Neuronal stem cell (in vitro differentiated cells): ENCODE measurements at regions not wholly inside any gene's neighbourhood (a gene's known extent, or its start where the extent isn't known, plus 50 kb on each side); places are given as distances from the start of the nearest gene placed in this dataset.
A peak's percentile ranks its signal among the peaks of the same experiment; 100 is the strongest.

ENCODE experiments used
- DNase-seq: peaks from one replicate; pipeline ENCODE4 v3.0.0-alpha.2; 2013; ENCODE audit warnings: low spot score
- H2AFZ ChIP-seq: one replicate; pipeline ENCODE4 v1.6.1; 2013; ENCODE audit warnings: mild to moderate bottlenecking, low read length, inconsistent platforms
- H2AK5ac ChIP-seq: 2 replicates; pipeline ENCODE4 v1.6.1; 2013; ENCODE audit warnings: low read depth, mild to moderate bottlenecking, inconsistent platforms, low read length, moderate library complexity, mixed read lengths
- H2BK120ac ChIP-seq: 2 replicates; pipeline ENCODE4 v1.6.1; 2013; ENCODE audit warnings: low read depth, mild to moderate bottlenecking, inconsistent platforms, low read length, moderate library complexity, mixed read lengths
- H2BK12ac ChIP-seq: one replicate; pipeline ENCODE4 v1.6.1; 2013; ENCODE audit warnings: low read length, inconsistent platforms
- H2BK15ac ChIP-seq: 2 replicates; pipeline ENCODE4 v1.6.1; 2013; ENCODE audit warnings: mild to moderate bottlenecking, low read length, inconsistent platforms, mixed read lengths
- H2BK5ac ChIP-seq: one replicate; pipeline ENCODE4 v1.6.1; 2013; ENCODE audit warnings: inconsistent platforms, mild to moderate bottlenecking, low read length, moderate library complexity
- H3K14ac ChIP-seq: one replicate; pipeline ENCODE4 v1.6.1; 2013; ENCODE audit warnings: low read length, inconsistent platforms
- H3K18ac ChIP-seq: 2 replicates; pipeline ENCODE4 v1.6.1; 2013; ENCODE audit warnings: low read length, inconsistent platforms
- H3K23ac ChIP-seq: 2 replicates; pipeline ENCODE4 v1.6.1; 2013; ENCODE audit warnings: low read depth, mild to moderate bottlenecking, mixed read lengths, low read length, inconsistent platforms; ENCODE audit not compliant: poor library complexity
- H3K27ac ChIP-seq: replicated peaks from 3 replicates; pipeline ENCODE4 v1.5.1; 2013; ENCODE audit warnings: low read length, inconsistent platforms
- H3K27me3 ChIP-seq, 3 experiments: 2 replicates each; pipeline ENCODE4 v1.6.1; 2013; ENCODE audit warnings: low read length in 3 of 3, mild to moderate bottlenecking in 2 of 3, inconsistent platforms in 1 of 3, low read depth in 1 of 3, mixed read lengths in 1 of 3, moderate library complexity in 1 of 3; ENCODE audit not compliant: control insufficient read depth in 3 of 3, insufficient read depth in 3 of 3
- H3K36me3 ChIP-seq, 2 donors: replicated peaks in 1 of 2; 2 replicates each; pipeline ENCODE4 v1.6.1; 2013; ENCODE audit warnings: low read length in 2 of 2; ENCODE audit not compliant: control insufficient read depth in 2 of 2, insufficient read depth in 2 of 2
- H3K4ac ChIP-seq: 2 replicates; pipeline ENCODE4 v1.6.1; 2013; ENCODE audit warnings: inconsistent platforms, mild to moderate bottlenecking, low read length, moderate library complexity
- H3K4me1 ChIP-seq, 2 donors: 1 replicate in 1 of 2; 2 replicates in 1 of 2; pipeline ENCODE4 v1.6.1; 2013; ENCODE audit warnings: low read length in 2 of 2, low read depth in 1 of 2; ENCODE audit not compliant: control insufficient read depth in 2 of 2, insufficient read depth in 1 of 2
- H3K4me2 ChIP-seq: one replicate; pipeline ENCODE4 v1.6.1; 2013; ENCODE audit warnings: mild to moderate bottlenecking, low read length, inconsistent platforms; ENCODE audit not compliant: insufficient read depth, poor library complexity, severe bottlenecking
- H3K4me3 ChIP-seq, 2 donors: 2 replicates each; pipeline ENCODE4 v1.5.1; 2013; ENCODE audit warnings: low read length in 2 of 2, mild to moderate bottlenecking in 2 of 2, inconsistent platforms in 1 of 2, moderate library complexity in 1 of 2
- H3K79me1 ChIP-seq: one replicate; pipeline ENCODE4 v1.6.1; 2013; ENCODE audit warnings: low read depth, mild to moderate bottlenecking, inconsistent platforms, low read length, moderate library complexity
- H3K9ac ChIP-seq: one replicate; pipeline ENCODE4 v1.6.1; 2013; ENCODE audit warnings: mild to moderate bottlenecking, low read depth, low read length, inconsistent platforms; ENCODE audit not compliant: poor library complexity
- H3K9me3 ChIP-seq, 2 donors: replicated peaks in 1 of 2; 2 replicates each; pipeline versions ENCODE3 to v1.6.1; 2013; ENCODE audit warnings: low read length in 2 of 2, mild to moderate bottlenecking in 2 of 2, inconsistent platforms in 1 of 2, low read depth in 1 of 2, mixed read lengths in 1 of 2, moderate library complexity in 1 of 2; ENCODE audit not compliant: control insufficient read depth in 2 of 2, insufficient read depth in 1 of 2
- H4K8ac ChIP-seq: one replicate; pipeline ENCODE4 v1.6.1; 2013; ENCODE audit warnings: low read depth, mild to moderate bottlenecking, inconsistent platforms, low read length, moderate library complexity
- H4K91ac ChIP-seq: one replicate; pipeline ENCODE4 v1.6.1; 2013; ENCODE audit warnings: low read length, low read depth, mild to moderate bottlenecking, inconsistent platforms; ENCODE audit not compliant: poor library complexity
- WGBS, 2 donors: extraction: QIAGEN DNeasy Blood & Tissue Kit; methylation state at CpG; one replicate each; pipeline ENCODE4 v1.1.7; 2013; ENCODE audit warnings: missing lambda C conversion rate in 2 of 2, mixed read lengths in 1 of 2; ENCODE audit not compliant: insufficient read length in 2 of 2, insufficient replicate concordance in 1 of 2; ENCODE audit errors: extremely low coverage in 2 of 2; 5-methylcytosine and 5-hydroxymethylcytosine counted together

DNA sequence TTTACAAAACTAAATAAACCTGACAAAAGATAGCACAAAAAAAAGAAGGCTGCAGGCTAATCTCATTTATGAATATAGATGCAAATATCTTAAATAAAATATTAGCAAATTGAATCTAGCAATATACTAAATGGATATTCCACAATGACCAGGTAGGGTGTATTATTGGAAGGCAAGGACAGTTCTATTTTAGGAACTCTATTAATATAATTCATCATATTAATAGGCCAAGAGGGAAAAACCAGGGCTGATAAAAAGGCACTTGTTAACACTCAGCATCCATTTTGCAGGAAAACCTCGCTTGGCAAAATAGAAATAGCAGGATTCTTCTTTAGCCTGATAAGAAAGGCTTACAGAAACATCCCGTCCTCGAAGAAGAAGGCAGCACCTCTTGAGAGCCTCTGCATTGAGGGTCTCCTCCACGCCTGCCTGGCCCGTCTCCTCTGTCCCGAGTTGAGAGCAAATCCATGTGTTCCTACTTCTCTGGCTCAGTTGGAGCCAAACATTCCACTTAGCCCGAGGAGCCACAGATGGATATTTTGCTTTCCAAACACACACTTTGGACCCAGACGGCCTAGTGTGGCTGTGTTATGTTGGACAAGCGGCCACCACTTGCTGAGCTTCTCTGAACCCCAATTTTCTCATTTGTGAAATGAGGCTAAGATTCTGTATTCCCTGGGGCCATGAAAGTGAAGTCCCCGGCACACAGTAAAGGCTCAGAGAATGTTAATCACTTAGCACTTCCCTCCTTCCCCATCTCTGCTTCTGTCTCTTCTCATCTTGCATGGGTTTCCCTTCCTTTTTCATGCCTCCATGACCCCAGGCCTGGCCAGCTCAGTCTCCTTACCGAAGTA, 181.8 kb upstream of the MVB12B start:
- no peak overlapping the region for H2BK120ac ChIP-seq
- H3K4ac ChIP-seq = no peak overlapping the region
- no peak overlapping the region for H3K4me2 ChIP-seq
- H3K23ac ChIP-seq = no peak overlapping the region
- no peak overlapping the region for H2AK5ac ChIP-seq
- no peak overlapping the region for H3K9ac ChIP-seq
- H3K36me3 ChIP-seq = no peaks in the 10 kb centered on the region
- no peaks in the 10 kb centered on the region for H3K79me1 ChIP-seq
- H3K4me1 ChIP-seq = peaks cover 0 to 5% of the 10 kb centered on the region in 2 donors
- H3K14ac ChIP-seq = no peak overlapping the region
- H3K18ac ChIP-seq = no peak overlapping the region
- H3K27me3 ChIP-seq = peaks cover 0 to 9% (median 0%) of the 10 kb centered on the region in 3 experiments
- H3K4me3 ChIP-seq = no peak overlapping the region
- no peak overlapping the region for H2AFZ ChIP-seq
- no peak overlapping the region for H3K27ac ChIP-seq
- no peak for DNase-seq
- WGBS, 2 donors = no CpG with 5 or more reads among the region's 11 CpGs
- H2BK5ac ChIP-seq = no peak overlapping the region
- H2BK15ac ChIP-seq = no peak overlapping the region
- no peak overlapping the region for H4K91ac ChIP-seq
- no peak overlapping the region for H4K8ac ChIP-seq
- no peak overlapping the region for H2BK12ac ChIP-seq
- H3K9me3 ChIP-seq = peaks cover 0 to 2% of the 10 kb centered on the region in 2 donors

DNA sequence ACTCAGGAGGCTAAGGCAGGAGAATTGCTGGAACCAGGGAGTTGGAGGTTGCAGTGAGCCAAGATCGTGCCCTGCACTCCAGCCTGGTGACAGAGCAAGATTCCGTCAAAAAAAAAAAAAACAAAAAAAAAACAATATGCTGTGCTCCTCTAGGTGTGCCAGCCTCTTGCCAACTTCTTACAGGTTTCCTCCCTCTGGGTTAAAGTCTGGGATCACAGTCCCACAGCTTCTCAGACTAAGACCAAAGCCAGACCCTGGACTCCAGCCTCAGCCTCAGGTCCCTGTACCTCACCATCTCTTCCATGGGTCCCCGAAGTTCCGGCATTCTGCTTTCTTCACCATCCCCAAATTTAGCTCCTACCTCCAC, 180.8 kb upstream of the MVB12B start:
- Histone ChIP-seq H3K9me3 (peaks cover 0 to 2% of the 10 kb centered on the region in 2 donors), H4K8ac (no peak overlapping the region), H2AK5ac (peak overlapping the region; percentile 9), H2BK120ac (no peak overlapping the region), H2BK15ac (no peak overlapping the region), H3K4ac (no peak overlapping the region), H3K79me1 (no peaks in the 10 kb centered on the region), H3K27me3 (peaks cover 0 to 9% (median 0%) of the 10 kb centered on the region in 3 experiments), H3K18ac (peak overlapping the region; percentile 57), H3K36me3 (no peaks in the 10 kb centered on the region), H3K4me1 (peaks cover 0 to 5% of the 10 kb centered on the region in 2 donors), H4K91ac (no peak overlapping the region), H3K23ac (no peak overlapping the region), H2BK12ac (no peak overlapping the region), H2AFZ (peak overlapping the region; percentile 77), H3K14ac (no peak overlapping the region), H3K4me2 (no peak overlapping the region), H3K9ac (no peak overlapping the region), H3K4me3 (peak overlapping the region in 1 of 2 donors; percentile 44), H3K27ac (no peak overlapping the region), H2BK5ac (no peak overlapping the region)
- DNase-seq = no peak
- WGBS, 2 donors = no CpG with 5 or more reads among the region's 4 CpGs

DNA sequence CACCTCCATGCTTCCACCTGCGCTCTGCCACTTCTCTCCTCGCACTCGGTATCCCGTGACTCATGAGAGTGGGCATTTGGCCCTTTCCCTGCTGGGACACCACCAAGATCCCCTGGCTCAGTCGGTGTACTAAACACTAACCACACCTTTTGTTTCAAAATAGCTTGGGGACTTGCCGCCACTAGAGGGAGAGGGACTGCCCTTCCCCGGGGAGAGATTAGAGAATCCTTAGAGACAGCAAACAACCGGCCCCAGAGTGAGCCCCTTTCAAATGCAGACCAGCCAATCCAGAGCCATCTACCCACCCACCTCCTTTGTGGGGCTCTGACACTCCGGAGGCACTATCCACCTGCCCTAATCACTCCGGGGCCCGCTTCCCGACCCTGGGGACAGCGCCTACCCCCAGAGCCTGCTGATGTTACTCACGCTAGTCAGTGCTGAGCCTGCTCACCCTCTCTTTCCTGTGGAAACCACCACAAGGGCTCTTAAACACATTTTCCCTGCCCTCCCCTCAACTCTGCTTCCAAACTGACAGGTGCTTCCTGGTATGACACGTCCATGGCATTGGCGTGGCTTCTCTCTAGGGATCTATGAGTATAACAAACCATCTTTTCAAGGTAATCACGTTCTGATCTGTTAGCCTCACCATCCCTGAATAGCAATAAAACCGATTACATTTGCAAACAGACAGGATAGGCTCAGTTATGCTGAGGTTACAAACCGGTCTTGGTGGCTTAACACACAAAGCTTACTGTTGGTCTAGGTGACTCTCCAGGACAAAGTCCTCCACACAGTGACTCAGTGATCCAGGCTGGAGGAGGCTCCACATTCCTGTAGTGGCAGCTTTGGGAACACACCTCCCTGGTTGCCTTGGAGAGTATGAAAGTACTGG, 180.1 kb upstream of the MVB12B start:
- no peak overlapping the region for H2BK5ac ChIP-seq
- H3K9me3 ChIP-seq = peaks cover 0 to 2% of the 10 kb centered on the region in 2 donors
- H3K9ac ChIP-seq = no peak overlapping the region
- H3K23ac ChIP-seq = no peak overlapping the region
- no peak overlapping the region for H4K91ac ChIP-seq
- H4K8ac ChIP-seq = no peak overlapping the region
- peak overlapping the region; percentile 57 for H3K18ac ChIP-seq
- no peak overlapping the region for H2BK15ac ChIP-seq
- no peak overlapping the region for H3K27ac ChIP-seq
- H3K27me3 ChIP-seq = peaks cover 0 to 9% (median 0%) of the 10 kb centered on the region in 3 experiments
- no CpG with 5 or more reads among the region's 19 CpGs for WGBS, 2 donors
- peak; percentile 59 for DNase-seq
- H2AFZ ChIP-seq = peak overlapping the region; percentile 77
- no peak overlapping the region for H2AK5ac ChIP-seq
- H3K4me3 ChIP-seq = peak overlapping the region in 1 of 2 donors; percentile 44
- no peaks in the 10 kb centered on the region for H3K36me3 ChIP-seq
- H2BK12ac ChIP-seq = no peak overlapping the region
- no peaks in the 10 kb centered on the region for H3K79me1 ChIP-seq
- H3K4me2 ChIP-seq = no peak overlapping the region
- no peak overlapping the region for H2BK120ac ChIP-seq
- no peak overlapping the region for H3K14ac ChIP-seq
- H3K4ac ChIP-seq = no peak overlapping the region
- H3K4me1 ChIP-seq = peaks cover 0 to 5% of the 10 kb centered on the region in 2 donors
